Heart left ventricle (tissue), 16 donors: ENCODE measurements at regions not wholly inside any gene's neighbourhood (a gene's known extent, or its start where the extent isn't known, plus 50 kb on each side); places are given as distances from the start of the nearest gene placed in this dataset.

ENCODE experiments used
- ATAC-seq, 4 donors: fragments of 200-7000 bp; cut with Tn5 transposase; one replicate each; pipeline ENCODE4 v1.9.1; 2020 to 2022; ENCODE audit warnings: moderate library complexity in 4 of 4, mild to moderate bottlenecking in 3 of 4, moderate number of reproducible peaks in 1 of 4
- DNase-seq, 5 donors: peaks; one replicate each; pipeline ENCODE4 v3.0.0-alpha.2; 2020
- H3K27ac ChIP-seq, 12 donors: fragments of 200-600 bp; sonication (generic) in 4 of 12; one replicate each; pipeline versions ENCODE4 v1.5.0 to v1.8.0; 2016 to 2022; ENCODE audit warnings: mild to moderate bottlenecking in 2 of 12
- H3K27me3 ChIP-seq, 9 donors: fragments of 200-600 bp; sonication (generic) in 2 of 9; one replicate each; pipeline versions ENCODE4 v1.5.1 to v1.8.0; 2016 to 2022; ENCODE audit warnings: mild to moderate bottlenecking in 3 of 9
- H3K36me3 ChIP-seq, 9 donors: fragments of 200-600 bp; sonication (generic) in 2 of 9; one replicate each; pipeline versions ENCODE4 v1.5.0 to v1.8.0; 2018 to 2022; ENCODE audit warnings: mild to moderate bottlenecking in 2 of 9
- H3K4me1 ChIP-seq, 12 donors: fragments of 200-600 bp; sonication (generic) in 4 of 12; one replicate each; pipeline versions ENCODE4 v1.5.0 to v1.8.0; 2016 to 2022; ENCODE audit warnings: mild to moderate bottlenecking in 3 of 12
- H3K4me3 ChIP-seq, 12 donors: fragments of 200-600 bp; sonication (generic) in 4 of 12; one replicate each; pipeline versions ENCODE4 v1.5.0 to v1.8.0; 2017 to 2022; ENCODE audit warnings: mild to moderate bottlenecking in 9 of 12, moderate library complexity in 4 of 12
- H3K9me3 ChIP-seq, 12 donors: fragments of 200-600 bp; sonication (generic) in 4 of 12; one replicate each; pipeline versions ENCODE4 v1.5.0 to v1.8.0; 2016 to 2022; ENCODE audit warnings: mild to moderate bottlenecking in 1 of 12
- CTCF ChIP-seq, 12 donors: fragments of 200-600 bp; sonication (generic) in 4 of 12; IDR thresholded peaks; one replicate each; pipeline versions ENCODE4 v1.5.0 to v1.8.0; 2018 to 2022; ENCODE audit warnings: antibody characterized with exemption in 12 of 12, mild to moderate bottlenecking in 5 of 12
- POLR2A ChIP-seq, 2 donors: fragments of 450-650 bp; IDR thresholded peaks; one replicate each; pipeline ENCODE4 v1.6.1; 2017; ENCODE audit warnings: antibody characterized with exemption in 2 of 2, mild to moderate bottlenecking in 2 of 2, moderate library complexity in 2 of 2
- WGBS, 4 donors: extraction: QIAGEN DNeasy Blood & Tissue Kit in 2 of 4; methylation state at CpG; one replicate each; pipeline versions ENCODE4 v1.1.5 to v1.1.7; 2013 to 2018; 5-methylcytosine and 5-hydroxymethylcytosine counted together
- intact Hi-C, 10 donors: fragments of 100-400 bp; cut with DNase I; formaldehyde crosslinking; loops; one replicate each; pipeline versions ENCODE4 v1.11.1 to v1.14.2; 2022
- donor health status: ischemic (EF 13 %, LVEDD 7.1; RV severe dilation, severe dysfunction).
- donor health status: healthy with polysubstance abuse.
- donor health status: DM: no; HTN: yes; CAD: no.
- donor health status: DM: no; HTN: no; CAD: no.
- donor health status: ischemic (EF 25% LVEDD 6.9; RV normal size, moderate dysfunction).
- donor health status: ischemic (EF 25% LVEDD 5.7; RV mildly dilated, moderate dysfunction).
- donor health status: healthy.
- donor health status: DM: yes; HTN: yes; CAD: no.
- donor health status: ischemic (EF 35%, LVEDD 5.7; RV mildly dilated, moderate dysfunction).
- donor health status: nonischemic (EF 11% LVEDD 7.7; RV severe dilation, severe dysfunction).
- donor health status: DM: yes; HTN: yes; CAD: no.
- donor health status: PGD.
- donor health status: ischemic (EF 29% LVEDD 5.4; RV normal size, mild dysfunction).
- donor health status: nonischemic (EF 23%, LVEDD 6.1; RV moderate dilation, normal function).

- WGBS, 4 donors = 65 to 76% (median 71%) methylated on average over 1 of the region's 1 CpG
- H3K4me1 ChIP-seq = no peaks in the 10 kb centered on the region
- no peak overlapping the region for H3K4me3 ChIP-seq
- ATAC-seq (no peak), DNase-seq (no peak)
- H3K27ac ChIP-seq = no peak overlapping the region
- H3K36me3 ChIP-seq = no peaks in the 10 kb centered on the region
- no peak for TF ChIP-seq CTCF (IDR thresholded peaks at IDR 0.05)
- TF ChIP-seq POLR2A (IDR thresholded peaks at IDR 0.05) = no peak
- intact Hi-C loops = no loop called here
- no peaks in the 10 kb centered on the region for H3K27me3 ChIP-seq
- no peaks in the 10 kb centered on the region for H3K9me3 ChIP-seq
Observed at GRCh38 chr5:21212026-21212425, 1224.0 kb upstream of the CDH18 start.

GRCh38 chr5:21209409-21209808 is 1221.4 kb upstream of the CDH18 start:
- intact Hi-C loops = no loop called here
- no peak for TF ChIP-seq POLR2A (IDR thresholded peaks at IDR 0.05)
- H3K27ac ChIP-seq = no peak overlapping the region
- H3K9me3 ChIP-seq = no peaks in the 10 kb centered on the region
- H3K36me3 ChIP-seq = no peaks in the 10 kb centered on the region
- no peaks in the 10 kb centered on the region for H3K4me1 ChIP-seq
- no peak for ATAC-seq
- no peaks in the 10 kb centered on the region for H3K27me3 ChIP-seq
- no peak overlapping the region for H3K4me3 ChIP-seq
- DNase-seq = no peak
- 84 to 92% (median 86%) methylated on average over 2 of the region's 2 CpGs for WGBS, 4 donors

- no peak overlapping the region for H3K27ac ChIP-seq
- no peak for ATAC-seq
Observed at GRCh38 chr5:21199087-21199486, 1211.1 kb upstream of the CDH18 start.

DNA sequence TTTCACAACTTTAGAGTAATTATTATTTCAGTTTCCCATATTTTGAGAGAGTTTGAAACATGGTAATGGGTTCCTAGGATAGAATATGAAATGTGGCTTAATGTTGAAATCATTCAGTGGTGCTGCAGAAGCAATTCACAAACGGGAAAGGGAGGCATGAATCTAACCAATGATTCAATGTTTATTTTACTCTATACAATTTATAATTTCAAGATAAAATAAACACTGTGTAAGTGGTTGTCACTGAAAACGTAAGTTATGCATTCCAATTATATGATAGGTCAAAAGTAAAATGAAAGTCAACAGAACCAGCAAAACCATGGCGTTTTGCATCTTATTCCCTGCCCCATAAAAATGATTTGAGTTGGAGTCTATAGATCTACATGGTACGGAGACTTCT is 1207.1 kb upstream of the CDH18 start:
- Histone ChIP-seq H3K36me3 (no peaks in the 10 kb centered on the region), H3K27ac (no peak overlapping the region), H3K4me1 (no peaks in the 10 kb centered on the region), H3K4me3 (no peak overlapping the region), H3K27me3 (no peaks in the 10 kb centered on the region), H3K9me3 (no peaks in the 10 kb centered on the region)
- 57 to 68% (median 64%) methylated on average over 4 of the region's 4 CpGs for WGBS, 4 donors
- no peak for DNase-seq
- no peak for ATAC-seq
- TF ChIP-seq CTCF (IDR thresholded peaks at IDR 0.05) (no peak), POLR2A (IDR thresholded peaks at IDR 0.05) (no peak)
- intact Hi-C loops = no loop called here

More at GRCh38 chr5:21199087-21199486, 1211.1 kb upstream of the CDH18 start:
- TF ChIP-seq POLR2A (IDR thresholded peaks at IDR 0.05) = no peak
- intact Hi-C loops = no loop called here
- WGBS, 4 donors = 52 to 60% (median 55%) methylated on average over 2 of the region's 2 CpGs
- Histone ChIP-seq H3K4me1 (no peaks in the 10 kb centered on the region), H3K27me3 (no peaks in the 10 kb centered on the region), H3K36me3 (no peaks in the 10 kb centered on the region), H3K9me3 (no peaks in the 10 kb centered on the region), H3K4me3 (no peak overlapping the region)
- DNase-seq = no peak

GRCh38 chr5:21185536-21185935 is 1197.5 kb upstream of the CDH18 start:
- no peak for TF ChIP-seq POLR2A (IDR thresholded peaks at IDR 0.05)
- no peak for TF ChIP-seq CTCF (IDR thresholded peaks at IDR 0.05)
- ATAC-seq (no peak), DNase-seq (no peak)
- Histone ChIP-seq H3K9me3 (no peaks in the 10 kb centered on the region), H3K27ac (no peak overlapping the region), H3K4me3 (no peak overlapping the region), H3K4me1 (no peaks in the 10 kb centered on the region), H3K36me3 (no peaks in the 10 kb centered on the region), H3K27me3 (no peaks in the 10 kb centered on the region)
- WGBS, 4 donors = 55 to 73% (median 63%) methylated on average over 5 of the region's 5 CpGs
- intact Hi-C loops = no loop called here
